ENCODE measurements at regions not wholly inside any gene's neighbourhood (a gene's known extent, or its start where the extent isn't known, plus 50 kb on each side); places are given as distances from the start of the nearest gene placed in this dataset.
"Not testable (repeated sequence)": the region's sequence is repeated elsewhere in the genome, so short reads cannot be mapped to it uniquely, and the experiment has no call there.

DNA sequence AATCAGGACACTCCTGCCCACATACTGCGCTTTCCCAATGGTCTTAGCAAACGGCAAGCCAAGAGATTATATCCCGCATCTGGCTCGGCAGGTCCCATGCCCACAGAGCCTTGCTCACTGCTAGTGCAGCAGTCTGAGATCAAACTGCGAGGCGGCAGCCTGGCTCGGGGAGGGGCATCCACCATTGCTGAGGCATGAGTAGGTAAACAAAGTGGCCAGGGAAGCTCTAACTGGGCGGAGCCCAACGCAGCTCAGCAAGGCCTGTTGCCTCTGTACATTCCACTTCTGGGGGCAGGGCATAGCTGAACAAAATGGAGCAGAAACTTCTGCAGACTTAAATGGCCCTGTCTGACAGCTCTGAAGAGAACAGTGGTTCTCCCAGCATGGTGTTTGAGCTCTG, 77.5 kb downstream of the ELAPOR2 start:
- not testable (repeated sequence) for H3K4me3 ChIP-seq (ENCODE audit: insufficient read depth, low read length, poor library complexity, severe bottlenecking); H3K9me2 ChIP-seq (replicated peaks; ENCODE audit: insufficient read depth, low read length); H3F3A ChIP-seq (ENCODE audit: insufficient read depth); H3K36me3 ChIP-seq (ENCODE audit: low read length); H3K9ac ChIP-seq (ENCODE audit: low read length); H4K20me1 ChIP-seq (ENCODE audit: low read depth, low read length); H3K27me3 ChIP-seq (ENCODE audit: low read length); H3K27ac ChIP-seq (ENCODE audit: low read depth, low read length); H3K9me3 ChIP-seq (ENCODE audit: insufficient read depth, low read length); H2AFZ ChIP-seq (ENCODE audit: low read depth, low read length, severe bottlenecking); H3K4me2 ChIP-seq (ENCODE audit: low read depth, low read length, poor library complexity, severe bottlenecking); H3K79me2 ChIP-seq (ENCODE audit: insufficient read depth, low read length)

DNA sequence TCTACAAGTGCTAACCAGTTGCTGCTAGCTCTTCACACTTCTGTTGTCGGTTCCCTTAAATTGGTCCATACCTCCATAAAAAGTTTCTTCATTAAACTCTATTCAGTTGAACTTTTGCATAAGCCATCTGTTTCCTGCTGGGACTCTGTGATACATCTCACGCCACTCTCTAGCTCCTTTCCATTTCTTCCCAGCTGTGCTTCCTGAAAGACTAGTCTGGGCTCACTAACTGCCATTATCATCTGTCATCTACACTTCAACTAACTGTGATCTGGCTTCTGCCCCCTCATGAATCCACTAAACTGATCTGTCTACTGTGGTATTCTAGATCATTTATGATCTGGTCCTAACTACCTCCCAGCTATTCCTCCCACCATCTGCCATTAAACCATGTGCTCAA, 78.3 kb downstream of the ELAPOR2 start:
- H3K27ac ChIP-seq (ENCODE audit: low read depth, low read length), result no peak overlapping the region
- no peak overlapping the region for H3K4me2 ChIP-seq (ENCODE audit: low read depth, low read length, poor library complexity, severe bottlenecking)
- no peak overlapping the region for H3K4me3 ChIP-seq (ENCODE audit: insufficient read depth, low read length, poor library complexity, severe bottlenecking)
- no peaks in the 10 kb centered on the region for H3K36me3 ChIP-seq (ENCODE audit: low read length)
- TF ChIP-seq, protein P1, sequence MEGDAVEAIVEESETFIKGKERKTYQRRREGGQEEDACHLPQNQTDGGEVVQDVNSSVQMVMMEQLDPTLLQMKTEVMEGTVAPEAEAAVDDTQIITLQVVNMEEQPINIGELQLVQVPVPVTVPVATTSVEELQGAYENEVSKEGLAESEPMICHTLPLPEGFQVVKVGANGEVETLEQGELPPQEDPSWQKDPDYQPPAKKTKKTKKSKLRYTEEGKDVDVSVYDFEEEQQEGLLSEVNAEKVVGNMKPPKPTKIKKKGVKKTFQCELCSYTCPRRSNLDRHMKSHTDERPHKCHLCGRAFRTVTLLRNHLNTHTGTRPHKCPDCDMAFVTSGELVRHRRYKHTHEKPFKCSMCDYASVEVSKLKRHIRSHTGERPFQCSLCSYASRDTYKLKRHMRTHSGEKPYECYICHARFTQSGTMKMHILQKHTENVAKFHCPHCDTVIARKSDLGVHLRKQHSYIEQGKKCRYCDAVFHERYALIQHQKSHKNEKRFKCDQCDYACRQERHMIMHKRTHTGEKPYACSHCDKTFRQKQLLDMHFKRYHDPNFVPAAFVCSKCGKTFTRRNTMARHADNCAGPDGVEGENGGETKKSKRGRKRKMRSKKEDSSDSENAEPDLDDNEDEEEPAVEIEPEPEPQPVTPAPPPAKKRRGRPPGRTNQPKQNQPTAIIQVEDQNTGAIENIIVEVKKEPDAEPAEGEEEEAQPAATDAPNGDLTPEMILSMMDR (IDR thresholded peaks at IDR 0.05; ENCODE audit: insufficient read depth, low read length, poor library complexity, severe bottlenecking), result no peak
- no peaks in the 10 kb centered on the region for H3K9me3 ChIP-seq (ENCODE audit: insufficient read depth, low read length)
- no peaks in the 10 kb centered on the region for H3K79me2 ChIP-seq (ENCODE audit: insufficient read depth, low read length)
- no peaks in the 10 kb centered on the region for H4K20me1 ChIP-seq (ENCODE audit: low read depth, low read length)
- no peaks in the 10 kb centered on the region for H3K27me3 ChIP-seq (ENCODE audit: low read length)
- H3K9ac ChIP-seq (ENCODE audit: low read length), result no peak overlapping the region
- no peaks in the 10 kb centered on the region for H3K9me2 ChIP-seq (replicated peaks; ENCODE audit: insufficient read depth, low read length)
- H3F3A ChIP-seq (ENCODE audit: insufficient read depth), result peaks cover 5% of the 10 kb centered on the region; the same call in 1 of the 2 replicates
- H2AFZ ChIP-seq (ENCODE audit: low read depth, low read length, severe bottlenecking), result no peak overlapping the region

DNA sequence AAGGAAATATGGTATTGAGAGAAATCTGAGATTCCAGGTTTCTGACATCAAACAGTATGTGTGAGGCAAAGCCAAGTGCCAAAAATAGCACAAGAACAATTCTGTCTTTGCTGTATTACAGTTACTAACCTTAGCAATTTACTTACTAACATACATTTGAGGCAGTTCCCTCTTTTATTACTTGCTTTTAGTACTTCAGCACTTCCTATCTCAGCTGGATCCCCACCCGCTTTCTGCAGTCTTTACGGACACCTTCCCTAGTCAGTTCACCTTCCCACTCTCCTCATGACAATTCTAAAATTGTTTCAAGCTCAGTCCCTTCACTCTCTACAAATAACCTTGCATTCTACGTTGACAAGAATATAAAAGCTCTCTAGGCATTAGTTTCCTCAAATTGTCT, 79.2 kb downstream of the ELAPOR2 start:
- Histone ChIP-seq H4K20me1 (ENCODE audit: low read depth, low read length) (no peaks in the 10 kb centered on the region), H3K4me2 (ENCODE audit: low read depth, low read length, poor library complexity, severe bottlenecking) (peak overlapping the region; percentile 62), H3K9me3 (ENCODE audit: insufficient read depth, low read length) (no peaks in the 10 kb centered on the region), H3K27ac (ENCODE audit: low read depth, low read length) (peak overlapping the region; percentile 78), H3K36me3 (ENCODE audit: low read length) (no peaks in the 10 kb centered on the region), H2AFZ (ENCODE audit: low read depth, low read length, severe bottlenecking) (no peak overlapping the region), H3F3A (ENCODE audit: insufficient read depth) (peaks cover 5% of the 10 kb centered on the region; the same call in 1 of the 2 replicates), H3K4me3 (ENCODE audit: insufficient read depth, low read length, poor library complexity, severe bottlenecking) (peak overlapping the region; percentile 14), H3K9ac (ENCODE audit: low read length) (peak overlapping the region; percentile 14), H3K9me2 (replicated peaks; ENCODE audit: insufficient read depth, low read length) (no peaks in the 10 kb centered on the region), H3K27me3 (ENCODE audit: low read length) (no peaks in the 10 kb centered on the region), H3K79me2 (ENCODE audit: insufficient read depth, low read length) (no peaks in the 10 kb centered on the region)
- TF ChIP-seq, protein P1 (IDR thresholded peaks at IDR 0.05; ENCODE audit: insufficient read depth, low read length, poor library complexity, severe bottlenecking), result no peak
- TF ChIP-seq EZH2phosphoT487 (conservative IDR thresholded peaks at IDR 0.05; ENCODE audit: low read length), result no peak

DNA sequence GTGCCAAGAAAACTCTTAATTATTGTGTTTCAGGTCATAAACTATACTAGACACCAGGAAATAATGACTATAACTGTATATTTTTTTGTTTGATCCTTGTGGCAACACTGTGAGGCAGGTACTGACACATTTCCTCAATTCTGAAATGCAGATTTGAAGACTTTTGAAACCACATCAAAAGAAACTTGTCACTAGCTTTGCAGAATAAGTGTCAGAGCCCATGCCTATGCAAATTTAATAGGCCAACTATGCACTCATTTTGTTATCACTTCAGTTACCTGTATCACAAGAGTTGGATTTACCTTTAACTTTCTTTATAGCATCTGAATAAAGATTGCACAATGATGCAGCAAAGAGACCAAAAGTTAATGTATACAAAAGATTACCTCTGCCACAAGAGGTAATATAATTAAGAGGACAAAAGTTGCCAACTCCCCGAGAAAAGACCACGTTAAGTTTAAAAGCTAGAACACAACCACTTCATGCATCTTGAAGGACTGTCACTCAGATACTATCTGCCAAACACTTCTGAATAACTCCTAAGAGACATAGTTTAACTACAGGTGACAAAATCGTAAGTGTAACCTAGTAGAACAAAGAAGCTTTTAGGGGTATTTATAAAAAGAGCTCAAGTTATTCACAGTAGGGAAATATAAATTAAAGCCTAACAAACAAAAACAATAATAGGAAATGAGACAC, 80.5 kb downstream of the ELAPOR2 start:
- no peaks in the 10 kb centered on the region for H3K9me3 ChIP-seq (ENCODE audit: insufficient read depth, low read length)
- H3K4me2 ChIP-seq (ENCODE audit: low read depth, low read length, poor library complexity, severe bottlenecking), result peak overlapping the region; percentile 62
- H3K27ac ChIP-seq (ENCODE audit: low read depth, low read length), result peak overlapping the region; percentile 78
- no peaks in the 10 kb centered on the region for H3K27me3 ChIP-seq (ENCODE audit: low read length)
- H2AFZ ChIP-seq (ENCODE audit: low read depth, low read length, severe bottlenecking), result no peak overlapping the region
- H3K79me2 ChIP-seq (ENCODE audit: insufficient read depth, low read length), result no peaks in the 10 kb centered on the region
- no peaks in the 10 kb centered on the region for H3K36me3 ChIP-seq (ENCODE audit: low read length)
- no peaks in the 10 kb centered on the region for H4K20me1 ChIP-seq (ENCODE audit: low read depth, low read length)
- H3F3A ChIP-seq (ENCODE audit: insufficient read depth), result peaks cover 5% of the 10 kb centered on the region; the same call in 1 of the 2 replicates
- H3K9me2 ChIP-seq (replicated peaks; ENCODE audit: insufficient read depth, low read length), result no peaks in the 10 kb centered on the region
- peak overlapping the region; percentile 20 for H3K4me3 ChIP-seq (ENCODE audit: insufficient read depth, low read length, poor library complexity, severe bottlenecking)
- H3K9ac ChIP-seq (ENCODE audit: low read length), result peak overlapping the region; percentile 14
- TF ChIP-seq, protein P1 (IDR thresholded peaks at IDR 0.05; ENCODE audit: insufficient read depth, low read length, poor library complexity, severe bottlenecking), result no peak
- no peak for TF ChIP-seq EZH2phosphoT487 (conservative IDR thresholded peaks at IDR 0.05; ENCODE audit: low read length)
